Left forelimb (tissue), 1 donor: ENCODE measurements at regions not wholly inside any gene's neighbourhood (a gene's known extent, or its start where the extent isn't known, plus 50 kb on each side); places are given as distances from the start of the nearest gene placed in this dataset.

Experiments used
- DNase-seq: peaks from one replicate; pipeline ENCODE4 v3.0.0-alpha.2; 2018; ENCODE audit warnings: low spot score

- DNase-seq = no peak
Observed at GRCh38 chr22:47929073-47929472, 1166.6 kb downstream of the TBC1D22A start.

GRCh38 chr22:47928631-47929030 lies 1166.2 kb downstream of the TBC1D22A start:
- DNase-seq = no peak

- DNase-seq = no peak
Observed at GRCh38 chr22:47927648-47928210, 1165.3 kb downstream of the TBC1D22A start.

GRCh38 chr22:47923011-47923427 lies 1160.6 kb downstream of the TBC1D22A start:
- no peak for DNase-seq

GRCh38 chr22:47921906-47922305 lies 1159.5 kb downstream of the TBC1D22A start:
- DNase-seq = no peak

GRCh38 chr22:47920380-47920959 lies 1158.0 kb downstream of the TBC1D22A start:
- DNase-seq = no peak

- DNase-seq = no peak
Observed at GRCh38 chr22:47919893-47920292, 1157.4 kb downstream of the TBC1D22A start.

GRCh38 chr22:47919001-47919441 lies 1156.6 kb downstream of the TBC1D22A start:
- no peak for DNase-seq

- no peak for DNase-seq
Observed at GRCh38 chr22:47918276-47918921, 1155.9 kb downstream of the TBC1D22A start.

GRCh38 chr22:47914481-47915097 lies 1152.1 kb downstream of the TBC1D22A start:
- DNase-seq = no peak

- no peak for DNase-seq
Observed at GRCh38 chr22:47902646-47903180, 1140.3 kb downstream of the TBC1D22A start.

- no peak for DNase-seq
Observed at GRCh38 chr22:47901911-47902310, 1139.5 kb downstream of the TBC1D22A start.

- no peak for DNase-seq
Observed at GRCh38 chr22:47899894-47900293, 1137.4 kb downstream of the TBC1D22A start.

- DNase-seq = no peak
Observed at GRCh38 chr22:47898946-47899345, 1136.5 kb downstream of the TBC1D22A start.

- no peak for DNase-seq
Observed at GRCh38 chr22:47891609-47892008, 1129.2 kb downstream of the TBC1D22A start.

GRCh38 chr22:47888817-47889216 lies 1126.4 kb downstream of the TBC1D22A start:
- no peak for DNase-seq

- no peak for DNase-seq
Observed at GRCh38 chr22:47884775-47885174, 1122.3 kb downstream of the TBC1D22A start.

GRCh38 chr22:47884200-47884599 lies 1121.8 kb downstream of the TBC1D22A start:
- DNase-seq = no peak

GRCh38 chr22:47883757-47884156 lies 1121.3 kb downstream of the TBC1D22A start:
- DNase-seq = no peak

- DNase-seq = no peak
Observed at GRCh38 chr22:47879346-47879745, 1116.9 kb downstream of the TBC1D22A start.

GRCh38 chr22:47878460-47878859 lies 1116.0 kb downstream of the TBC1D22A start:
- DNase-seq = no peak

GRCh38 chr22:47872761-47873535 lies 1110.5 kb downstream of the TBC1D22A start:
- DNase-seq = no peak
